HepG2 (cell line): ENCODE measurements at regions not wholly inside any gene's neighbourhood (a gene's known extent, or its start where the extent isn't known, plus 50 kb on each side); places are given as distances from the start of the nearest gene placed in this dataset.

Experiments
- ATAC-seq: fragments of 200-7000 bp; cut with Tn5 transposase; 3 replicates; pipeline ENCODE4 v1.9.1; 2020; ENCODE audit warnings: mild to moderate bottlenecking, moderate library complexity
- BruUV-seq: library from RNA; stranded (reverse); fragments of 400-500 nt; replicated peaks from 2 replicates; lab custom pipeline; 2021; lab: Mats Ljungman, UMichigan
- CTCF ChIA-PET: fragments of 300-600 bp; formaldehyde crosslinking; extraction: SDS; loops from one replicate; lab custom pipeline; 2021; ENCODE audit warnings: low total read pairs, inconsistent platforms, low intra/inter-chr PET ratio; lab: Yijun Ruan, JAX
- POLR2A ChIA-PET: fragments of 350-600 bp; sonication (Branson Sonifier 250); formaldehyde crosslinking; loops from one replicate; lab custom pipeline; 2020; ENCODE audit warnings: antibody characterized with exemption, inconsistent platforms; lab: Yijun Ruan, JAX
- DNase-seq: peaks from one replicate; pipeline ENCODE4 v3.0.0-alpha.2; 2015; ENCODE audit warnings: low spot score
- FAIRE-seq: peaks from 3 replicates; lab custom pipeline; 2011; peaks lifted over from hg19 to GRCh38; lab: Jason Lieb, UNC
- H2AFZ ChIP-seq: one replicate; pipeline ENCODE4 v1.6.1; 2011; ENCODE audit warnings: low read length, inconsistent platforms
- H3K27ac ChIP-seq: fragments of 300-600 bp; 3 replicates; pipeline ENCODE4 v1.8.0; 2011; ENCODE audit warnings: mixed run types, mild to moderate bottlenecking, mixed read lengths, low read length, inconsistent platforms; ENCODE audit not compliant: insufficient read depth; ENCODE audit errors: extremely low read length
- H3K27me3 ChIP-seq, 2 experiments: fragments of 200-600 bp in 1 of 2; 2 replicates in 1 of 2; 3 replicates in 1 of 2; pipeline versions ENCODE4 v1.6.0 to v1.8.0; 2011; ENCODE audit warnings: low read length in 2 of 2, mild to moderate bottlenecking in 2 of 2, moderate library complexity in 2 of 2, inconsistent platforms in 1 of 2; ENCODE audit not compliant: insufficient read depth in 2 of 2, control insufficient read depth in 1 of 2
- H3K36me3 ChIP-seq, 2 experiments: fragments of 200-600 bp in 1 of 2; replicated peaks in 1 of 2; 2 replicates in 1 of 2; 3 replicates in 1 of 2; pipeline versions ENCODE4 v1.5.1 to v1.8.0; 2011; ENCODE audit warnings: low read length in 2 of 2, inconsistent platforms in 1 of 2; ENCODE audit not compliant: insufficient read depth in 2 of 2, control insufficient read depth in 1 of 2
- H3K4me1 ChIP-seq: 2 replicates; pipeline ENCODE4 v1.5.1; 2012; ENCODE audit warnings: low read length, inconsistent platforms; ENCODE audit not compliant: insufficient read depth
- H3K4me2 ChIP-seq: 2 replicates; pipeline ENCODE4 v1.6.0; 2011; ENCODE audit warnings: low read depth, low read length, inconsistent platforms
- H3K4me3 ChIP-seq, 3 experiments: fragments of 200-600 bp in 1 of 3; sonication (generic), shearing (Covaris generic) in 1 of 3; replicated peaks in 1 of 3; 2 replicates each; pipeline ENCODE4 v1.5.1; 2011 to 2016; ENCODE audit warnings: low read length in 3 of 3, inconsistent platforms in 2 of 3, low read depth in 2 of 3, mild to moderate bottlenecking in 2 of 3, control low read depth in 1 of 3, mixed read lengths in 1 of 3; ENCODE audit not compliant: insufficient read depth in 1 of 3
- H3K79me2 ChIP-seq: one replicate; pipeline ENCODE4 v1.6.1; 2011; ENCODE audit warnings: low read length, inconsistent platforms; ENCODE audit not compliant: insufficient read depth
- H3K9ac ChIP-seq: 2 replicates; pipeline ENCODE4 v1.6.0; 2011; ENCODE audit warnings: mild to moderate bottlenecking, low read depth, low read length, inconsistent platforms; ENCODE audit not compliant: insufficient read depth
- H3K9me3 ChIP-seq: 2 replicates; pipeline ENCODE4 v1.5.1; 2012; ENCODE audit warnings: mild to moderate bottlenecking, low read length
- H4K20me1 ChIP-seq: 2 replicates; pipeline ENCODE4 v1.6.0; 2011; ENCODE audit warnings: inconsistent platforms, mild to moderate bottlenecking, low read length, moderate library complexity; ENCODE audit not compliant: insufficient read depth
- CENPX ChIP-seq: sonication (generic); formaldehyde crosslinking; IDR thresholded peaks from 2 replicates; pipeline ENCODE4 v1.9.0; 2021; ENCODE audit warnings: mild to moderate bottlenecking, missing genetic modification reagents, moderate library complexity
- HCFC1 ChIP-seq: fragments of 150-350 bp; IDR thresholded peaks from 2 replicates; pipeline ENCODE4 v1.6.1; 2014; ENCODE audit warnings: low read depth, low read length
- HNF1A ChIP-seq, 2 experiments: sonication (generic) in 1 of 2; formaldehyde crosslinking in 1 of 2; IDR thresholded peaks; 2 replicates each; pipeline versions ENCODE4 v1.4.0 to v1.6.1; 2016 to 2020; ENCODE audit warnings: borderline replicate concordance in 1 of 2, low read depth in 1 of 2, mild to moderate bottlenecking in 1 of 2, missing genetic modification reagents in 1 of 2
- JUN ChIP-seq: sonication (generic); formaldehyde crosslinking; IDR thresholded peaks from 2 replicates; pipeline ENCODE4 v1.4.0; 2020; ENCODE audit warnings: mild to moderate bottlenecking, missing genetic modification reagents
- MTERF4 ChIP-seq: sonication (generic); formaldehyde crosslinking; IDR thresholded peaks from 2 replicates; pipeline ENCODE4 v1.8.0; 2023; ENCODE audit warnings: mild to moderate bottlenecking, missing genetic modification reagents
- MYNN ChIP-seq: sonication (generic); formaldehyde crosslinking; IDR thresholded peaks from 2 replicates; pipeline ENCODE4 v1.4.0; 2020; ENCODE audit warnings: mild to moderate bottlenecking, low read depth, missing genetic modification reagents
- POLR2A ChIP-seq, 2 experiments: IDR thresholded peaks; 2 replicates each; pipeline ENCODE4 v1.6.1; 2011; ENCODE audit warnings: low read depth in 2 of 2, low read length in 2 of 2, mild to moderate bottlenecking in 1 of 2, moderate library complexity in 1 of 2; ENCODE audit not compliant: insufficient read depth in 1 of 2
- ZBED4 ChIP-seq: sonication (generic); formaldehyde crosslinking; IDR thresholded peaks from 2 replicates; pipeline ENCODE4 v1.4.0; 2020; ENCODE audit warnings: missing genetic modification reagents, borderline replicate concordance
- ZNF670 ChIP-seq: sonication (generic); formaldehyde crosslinking; IDR thresholded peaks from 2 replicates; pipeline ENCODE4 v1.8.0; 2022; ENCODE audit warnings: mild to moderate bottlenecking, missing genetic modification reagents, borderline replicate concordance
- ZNF75D ChIP-seq: sonication (generic); formaldehyde crosslinking; IDR thresholded peaks from 2 replicates; pipeline ENCODE4 v1.8.1; 2023; ENCODE audit warnings: missing genetic modification reagents, mild to moderate bottlenecking, borderline replicate concordance
- ZNF878 ChIP-seq: sonication (generic); formaldehyde crosslinking; IDR thresholded peaks from 2 replicates; pipeline ENCODE4 v1.8.1; 2023; ENCODE audit warnings: mild to moderate bottlenecking, missing genetic modification reagents, moderate library complexity
- ZXDC ChIP-seq: sonication (generic); formaldehyde crosslinking; IDR thresholded peaks from 2 replicates; pipeline ENCODE4 v1.5.0; 2020; ENCODE audit warnings: mild to moderate bottlenecking, missing genetic modification reagents
- WGBS: methylation state at CpG from one replicate; pipeline ENCODE4 v1.1.6; 2017; ENCODE audit warnings: low lambda C conversion rate; 5-methylcytosine and 5-hydroxymethylcytosine counted together
- in situ Hi-C: cut with HindIII; loops from 2 replicates; pipeline ENCODE4 v1.10.0; 2017; ENCODE audit warnings: low pct_unique_long_range_greater_than_20kb; ENCODE audit not compliant: extremely low pct_ligation_motif_present
- intact Hi-C: fragments of 100-400 bp; cut with micrococcal nuclease; formaldehyde crosslinking; loops from one replicate; pipeline ENCODE4 v1.10.0; 2022; ENCODE audit not compliant: unreplicated experiment

- POLR2A ChIA-PET, result no interaction called here
- no peaks in the 10 kb centered on the region for H3K79me2 ChIP-seq
- H3K4me2 ChIP-seq, result no peak overlapping the region
- no peaks in the 10 kb centered on the region for H3K9me3 ChIP-seq
- no peak for FAIRE-seq
- intact Hi-C loops, result no loop called here
- BruUV-seq, result no TSS peak
- H3K27me3 ChIP-seq, result no peaks in the 10 kb centered on the region
- H3K36me3 ChIP-seq, result no peaks in the 10 kb centered on the region
- no peaks in the 10 kb centered on the region for H3K4me1 ChIP-seq
- 1% methylated on average over 4 of the region's 4 CpGs for WGBS
- no peak overlapping the region for H3K27ac ChIP-seq
- no peak overlapping the region for H2AFZ ChIP-seq
- ATAC-seq, result no peak
- in situ Hi-C loops, result no loop called here
- no peak overlapping the region for H3K4me3 ChIP-seq
- CTCF ChIA-PET, result no interaction called here
- H3K9ac ChIP-seq, result no peak overlapping the region
- H4K20me1 ChIP-seq, result no peaks in the 10 kb centered on the region
- DNase-seq, result no peak
- TF ChIP-seq ZNF670 (CRISPR knock-in tag) (no peak), ZNF75D (CRISPR knock-in tag) (no peak), CENPX (no peak), MTERF4 (CRISPR knock-in tag) (no peak), HCFC1 (no peak), POLR2A (IDR thresholded peaks at IDR 0.05; ENCODE audit: insufficient read depth in 1 of 2, low read depth in 2 of 2, low read length in 2 of 2) (no peak), ZXDC (no peak), ZBED4 (no peak), HNF1A (IDR thresholded peaks at IDR 0.05; ENCODE audit: low read depth) (no peak), HNF1A (CRISPR knock-in tag; IDR thresholded peaks at IDR 0.05; ENCODE audit: borderline replicate concordance) (no peak), JUN (CRISPR knock-in tag) (no peak), ZNF878 (CRISPR knock-in tag) (no peak), MYNN (no peak)
These were observed 211.9 kb upstream of the GRM3 start for GRCh38 chr7:86431761-86432160.
